ENCODE measurements at regions not wholly inside any gene's neighbourhood (a gene's known extent, or its start where the extent isn't known, plus 50 kb on each side); places are given as distances from the start of the nearest gene placed in this dataset.

DNA sequence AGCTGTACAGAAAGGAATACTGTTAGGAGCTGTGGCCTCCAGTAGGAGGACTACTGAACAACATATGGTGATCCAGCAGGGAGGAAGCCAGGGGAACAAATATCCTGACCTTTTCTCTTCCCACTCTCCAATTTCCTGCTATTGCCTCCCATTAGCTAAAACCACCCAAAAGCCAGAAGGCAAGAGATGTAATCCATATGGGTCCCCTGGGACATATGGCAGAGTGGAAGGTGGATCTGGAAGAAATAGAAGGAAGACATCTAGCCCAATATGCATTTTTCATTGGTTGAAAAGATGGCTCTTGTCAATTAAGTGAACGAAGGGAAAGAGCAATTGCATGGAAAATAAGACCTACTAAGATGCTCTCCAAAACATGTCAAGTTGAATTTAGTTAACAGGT is 167.2 kb downstream of the CNTN3 start:
- Histone ChIP-seq H3K27me3 (no peaks in the 10 kb centered on the region), H3K36me3 (no peaks in the 10 kb centered on the region), H3K4me3 (no peak overlapping the region), H3K9me3 (no peaks in the 10 kb centered on the region)
- DNase-seq = no peak

DNA sequence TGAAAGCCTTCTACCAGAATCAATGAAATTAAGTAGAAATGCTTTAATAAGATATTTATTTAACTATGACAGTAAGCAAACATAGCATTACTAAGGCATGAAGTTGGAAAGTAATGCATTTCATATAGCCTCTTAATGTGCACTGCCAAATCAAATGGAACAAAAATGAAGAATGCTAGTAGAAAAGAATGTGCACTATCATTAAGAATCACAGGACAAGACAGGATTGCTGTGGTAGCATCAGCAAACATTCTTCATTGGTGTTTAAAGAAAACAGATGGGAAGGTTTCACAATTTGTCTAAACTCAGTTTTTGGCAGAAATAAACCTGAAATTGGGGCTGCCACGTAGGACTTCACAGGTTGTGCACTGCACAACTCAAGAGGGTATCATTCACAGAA is 168.9 kb downstream of the CNTN3 start:
- H3K36me3 ChIP-seq = no peaks in the 10 kb centered on the region
- DNase-seq = no peak
- H3K9me3 ChIP-seq = no peaks in the 10 kb centered on the region
- no peak overlapping the region for H3K4me3 ChIP-seq
- H3K27me3 ChIP-seq = no peaks in the 10 kb centered on the region

DNA sequence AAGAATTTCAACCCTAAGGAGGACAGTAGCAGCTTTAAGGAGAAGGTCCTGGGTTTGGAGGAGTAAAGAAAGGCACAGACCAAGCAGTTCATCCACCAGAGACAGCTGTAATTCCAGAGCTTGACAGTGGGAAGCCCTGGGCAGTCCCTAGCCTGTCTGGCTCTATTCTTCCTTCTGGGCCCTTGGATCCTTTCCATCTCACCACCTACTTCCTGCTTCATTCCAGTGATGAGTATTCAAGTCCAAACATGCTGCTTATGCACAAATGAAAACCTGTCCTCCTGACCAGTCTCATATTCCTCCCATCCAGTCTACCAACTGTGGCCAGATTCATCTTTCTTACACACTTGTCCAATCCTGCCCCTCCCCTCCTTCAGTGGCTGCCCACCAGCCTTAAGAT is 171.4 kb downstream of the CNTN3 start:
- Histone ChIP-seq H3K4me3 (no peak overlapping the region), H3K9me3 (no peaks in the 10 kb centered on the region), H3K27me3 (no peaks in the 10 kb centered on the region), H3K36me3 (no peaks in the 10 kb centered on the region)
- DNase-seq = peak; percentile 11

DNA sequence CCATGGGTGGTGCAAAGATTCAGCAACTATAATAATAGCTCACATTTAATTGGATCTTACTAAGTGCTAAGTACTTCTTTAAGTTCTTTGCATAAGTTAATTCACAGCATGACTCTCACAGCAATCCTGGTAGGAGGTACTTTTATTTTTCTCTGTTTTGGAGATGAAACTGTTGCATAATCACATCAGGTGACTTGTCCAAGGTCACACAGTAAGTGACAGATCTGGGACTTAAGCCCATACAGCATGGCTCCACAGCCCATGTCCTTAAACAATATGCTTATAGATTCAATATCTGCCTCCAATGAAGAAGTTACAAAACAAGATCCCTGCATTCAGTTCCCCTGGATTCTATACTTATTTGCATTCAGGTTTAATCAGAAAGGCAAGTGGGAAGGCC is 171.8 kb downstream of the CNTN3 start:
- Histone ChIP-seq H3K9me3 (no peaks in the 10 kb centered on the region), H3K36me3 (no peaks in the 10 kb centered on the region), H3K27me3 (no peaks in the 10 kb centered on the region), H3K4me3 (no peak overlapping the region)
- no peak for DNase-seq

DNA sequence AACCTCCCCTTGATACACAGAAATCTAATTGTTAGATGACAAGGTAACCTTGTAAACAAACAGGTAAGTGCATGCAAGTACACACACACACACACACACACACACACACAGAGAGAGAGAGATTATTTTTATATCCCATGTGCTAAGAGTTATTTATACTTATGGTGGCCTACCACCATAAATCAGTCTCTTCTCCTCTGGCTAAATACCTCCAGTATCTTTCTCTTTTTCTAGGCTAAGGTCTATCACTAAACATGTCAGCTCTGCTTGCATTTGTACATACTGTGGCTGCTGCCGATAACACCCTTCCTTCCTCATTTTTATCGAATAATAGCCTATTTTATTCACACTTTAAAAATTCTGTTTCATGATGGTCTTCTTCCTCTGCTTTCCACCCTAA is 172.4 kb downstream of the CNTN3 start:
- Histone ChIP-seq H3K4me3 (no peak overlapping the region), H3K27me3 (no peaks in the 10 kb centered on the region), H3K36me3 (no peaks in the 10 kb centered on the region), H3K9me3 (no peaks in the 10 kb centered on the region)
- DNase-seq = no peak

DNA sequence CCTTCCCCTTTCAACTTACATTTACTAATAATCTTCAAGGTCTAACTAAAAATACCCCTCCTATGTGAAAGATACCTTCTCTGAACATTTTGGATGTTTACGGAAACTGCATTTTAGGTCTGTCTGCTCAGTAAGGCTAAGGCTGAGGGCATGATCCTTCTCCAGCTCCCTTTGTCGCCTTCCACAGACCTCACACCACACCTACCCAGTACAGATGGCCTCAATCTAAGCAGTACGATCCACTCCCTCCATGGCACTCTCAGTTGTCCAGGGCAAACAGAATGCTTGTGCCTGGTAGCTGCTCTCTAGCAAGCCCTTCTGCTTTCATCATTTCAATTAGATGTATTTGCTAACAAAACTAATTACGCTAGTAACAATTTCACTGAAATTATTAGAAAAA is 178.3 kb downstream of the CNTN3 start:
- no peak for DNase-seq
- Histone ChIP-seq H3K36me3 (no peaks in the 10 kb centered on the region), H3K4me3 (no peak overlapping the region), H3K9me3 (no peaks in the 10 kb centered on the region), H3K27me3 (no peaks in the 10 kb centered on the region)

DNA sequence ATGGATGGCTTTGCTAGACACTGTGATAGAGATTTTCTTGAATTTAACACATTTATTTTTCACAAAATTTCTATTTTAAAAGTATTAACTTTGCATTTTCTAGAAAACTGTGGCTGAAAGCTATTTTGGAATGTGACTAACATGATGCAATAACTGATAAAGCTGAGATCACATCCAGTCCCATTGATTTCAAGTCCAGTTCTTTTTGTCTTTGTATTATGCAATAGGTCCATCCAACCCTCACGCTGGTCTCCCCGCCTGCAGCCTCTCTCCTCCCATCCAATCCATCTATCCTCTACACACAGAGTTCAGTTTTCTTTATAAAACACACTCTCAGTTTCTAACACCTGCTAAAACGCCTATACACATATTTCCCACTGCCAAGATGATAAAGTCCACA is 178.8 kb downstream of the CNTN3 start:
- Histone ChIP-seq H3K27me3 (no peaks in the 10 kb centered on the region), H3K9me3 (no peaks in the 10 kb centered on the region), H3K4me3 (no peak overlapping the region), H3K36me3 (no peaks in the 10 kb centered on the region)
- no peak for DNase-seq

DNA sequence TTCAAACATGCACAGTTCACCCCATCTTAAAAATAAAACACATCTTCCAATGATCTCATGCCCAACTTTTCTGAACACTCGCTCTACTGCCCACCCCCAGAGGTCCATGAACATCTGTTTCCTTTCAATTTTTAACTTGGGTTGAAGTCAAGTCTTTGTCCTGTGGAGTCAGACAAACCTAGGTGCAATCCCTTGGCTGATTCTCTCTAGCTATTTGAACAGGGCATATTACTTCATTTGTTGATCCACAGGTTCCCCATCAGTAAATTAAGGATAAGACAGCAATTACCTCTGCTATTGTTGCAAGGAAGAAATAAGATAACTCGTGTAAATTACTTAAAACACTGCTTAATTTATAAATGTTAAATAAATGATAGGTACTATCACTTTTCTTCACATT is 180.1 kb downstream of the CNTN3 start:
- Histone ChIP-seq H3K36me3 (no peaks in the 10 kb centered on the region), H3K9me3 (no peaks in the 10 kb centered on the region), H3K27me3 (no peaks in the 10 kb centered on the region)

DNA sequence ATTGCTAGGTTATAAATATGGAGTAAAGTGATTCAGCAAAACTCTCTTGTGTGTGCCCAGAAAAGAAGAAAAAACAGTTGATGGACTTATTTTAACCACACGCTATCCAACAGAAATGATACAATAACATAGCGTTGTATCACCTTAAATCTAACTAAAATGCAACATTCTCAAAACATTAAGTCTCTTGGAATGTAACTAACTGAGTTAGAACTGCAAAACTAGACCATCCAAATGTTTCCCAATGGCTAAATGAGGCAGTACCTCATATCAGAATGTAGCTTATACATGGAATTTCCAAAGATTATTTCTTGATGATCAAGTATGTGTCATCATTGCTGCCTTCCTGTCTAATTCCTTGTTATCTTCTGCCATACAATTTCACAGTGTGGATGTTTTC is 187.9 kb downstream of the CNTN3 start:
- H3K4me3 ChIP-seq = no peak overlapping the region
- no peaks in the 10 kb centered on the region for H3K27me3 ChIP-seq
- H3K9me3 ChIP-seq = no peaks in the 10 kb centered on the region
- H3K36me3 ChIP-seq = no peaks in the 10 kb centered on the region
- DNase-seq = no peak

More for the DNA sequence above, 180.1 kb downstream of the CNTN3 start:
- DNase-seq = no peak
- no peak overlapping the region for H3K4me3 ChIP-seq

DNA sequence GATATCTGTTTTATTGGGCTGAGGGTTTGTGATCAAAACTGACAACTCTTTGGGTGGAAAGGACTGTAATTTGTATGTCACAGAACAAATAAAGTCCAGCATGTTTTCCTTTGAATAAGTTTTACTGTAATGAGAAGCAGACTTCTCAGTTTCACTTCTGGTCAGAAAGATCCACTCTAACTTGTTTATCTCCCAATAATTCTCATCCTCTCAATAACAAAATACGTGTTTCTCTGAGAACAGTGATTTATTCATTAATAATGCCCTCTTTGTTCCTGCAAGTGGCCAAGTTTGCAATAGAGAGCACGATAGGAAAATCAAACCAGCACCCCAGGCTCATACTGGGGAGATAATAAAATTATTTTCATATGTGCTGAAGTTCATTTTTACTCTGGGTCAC is 190.6 kb downstream of the CNTN3 start:
- DNase-seq = no peak
- no peak overlapping the region for H3K4me3 ChIP-seq
- H3K27me3 ChIP-seq = no peaks in the 10 kb centered on the region

DNA sequence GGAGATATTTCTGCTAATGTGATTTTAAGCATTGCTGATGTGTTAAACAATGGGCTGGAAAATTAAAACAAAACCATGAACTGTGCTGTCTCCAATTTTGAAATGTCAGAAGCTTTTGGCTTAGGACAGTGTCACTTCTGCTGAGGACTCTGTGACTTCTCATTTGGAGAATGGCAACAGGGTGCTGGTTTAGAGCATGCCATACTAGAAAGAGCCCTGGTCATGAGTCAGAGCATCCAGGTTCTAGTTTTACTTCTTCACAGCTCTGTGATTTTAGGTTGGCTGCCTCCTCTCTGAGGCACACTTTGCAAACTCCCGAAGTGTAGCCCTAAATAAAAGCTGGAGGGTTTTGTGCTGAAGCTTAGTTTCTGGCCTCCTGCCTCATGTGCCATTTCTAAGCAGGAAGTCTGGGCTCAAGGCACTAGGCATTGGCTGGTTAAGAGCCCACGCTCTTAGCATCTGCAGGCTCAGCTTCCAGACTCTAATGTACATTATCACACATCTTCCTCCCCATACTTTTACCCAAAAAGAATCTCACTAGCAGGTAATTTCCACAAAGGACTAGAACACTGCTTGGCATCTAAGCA is 193.8 kb downstream of the CNTN3 start:
- H3K36me3 ChIP-seq = no peaks in the 10 kb centered on the region
- H3K9me3 ChIP-seq = no peaks in the 10 kb centered on the region
- no peaks in the 10 kb centered on the region for H3K27me3 ChIP-seq
- no peak overlapping the region for H3K4me3 ChIP-seq
- no peak for DNase-seq

More for the DNA sequence above, 190.6 kb downstream of the CNTN3 start:
- Histone ChIP-seq H3K9me3 (no peaks in the 10 kb centered on the region), H3K36me3 (no peaks in the 10 kb centered on the region)

DNA sequence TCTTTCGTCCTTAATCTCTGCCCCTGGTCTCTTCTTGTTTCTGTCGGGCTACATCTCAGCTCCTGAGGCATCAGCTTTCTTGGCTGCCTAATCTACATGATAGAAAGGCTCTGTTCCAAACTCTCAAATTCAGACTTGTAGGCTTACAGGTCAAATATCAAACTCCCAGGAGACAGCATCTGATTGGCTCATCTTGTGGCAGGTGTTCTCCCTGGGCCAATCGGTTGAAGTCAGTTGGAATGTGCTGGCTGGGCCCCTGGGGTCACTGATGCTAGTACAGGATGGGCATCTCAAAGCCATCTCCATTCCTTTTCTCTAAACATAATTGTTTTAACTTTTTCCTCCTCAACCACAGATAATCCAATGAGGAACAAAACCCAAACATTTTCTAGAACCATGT is 198.7 kb downstream of the CNTN3 start:
- no peaks in the 10 kb centered on the region for H3K9me3 ChIP-seq
- no peak overlapping the region for H3K4me3 ChIP-seq
- no peaks in the 10 kb centered on the region for H3K27me3 ChIP-seq
- no peak for DNase-seq
- no peaks in the 10 kb centered on the region for H3K36me3 ChIP-seq

DNA sequence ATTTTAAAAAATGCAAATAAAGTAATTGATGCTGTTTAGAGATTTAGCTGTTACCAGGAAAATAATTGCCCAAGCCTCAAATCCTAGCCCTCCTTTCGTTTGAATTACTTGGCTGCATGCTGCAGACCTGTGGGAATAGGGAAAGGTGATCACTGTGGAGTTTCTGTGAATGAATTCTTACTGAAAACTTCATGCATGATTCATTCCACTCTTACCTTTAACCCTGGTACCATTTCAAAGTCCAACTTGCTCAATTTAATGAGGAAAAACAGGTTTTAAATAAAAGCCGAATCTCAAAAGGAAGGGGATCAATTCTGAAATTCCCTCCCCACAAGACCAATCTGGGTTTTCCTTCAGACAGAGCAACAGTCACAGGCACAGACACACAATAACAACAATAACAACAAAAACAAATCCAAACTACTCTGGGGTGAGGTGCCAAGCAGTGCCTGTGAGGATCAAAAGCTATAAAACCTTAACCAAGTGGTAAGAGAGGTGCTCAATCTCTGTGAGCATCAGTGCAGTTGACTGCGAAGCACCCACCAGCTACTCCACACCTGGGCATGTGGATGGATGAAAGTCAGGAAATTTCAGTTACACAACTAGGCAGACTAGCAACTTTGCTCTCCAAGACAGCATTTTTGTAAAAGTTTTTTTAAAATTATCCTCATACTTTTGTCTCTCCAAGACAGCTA is 200.8 kb downstream of the CNTN3 start:
- Histone ChIP-seq H3K9me3 (no peaks in the 10 kb centered on the region), H3K4me3 (no peak overlapping the region), H3K27me3 (no peaks in the 10 kb centered on the region), H3K36me3 (no peaks in the 10 kb centered on the region)
- DNase-seq = no peak

DNA sequence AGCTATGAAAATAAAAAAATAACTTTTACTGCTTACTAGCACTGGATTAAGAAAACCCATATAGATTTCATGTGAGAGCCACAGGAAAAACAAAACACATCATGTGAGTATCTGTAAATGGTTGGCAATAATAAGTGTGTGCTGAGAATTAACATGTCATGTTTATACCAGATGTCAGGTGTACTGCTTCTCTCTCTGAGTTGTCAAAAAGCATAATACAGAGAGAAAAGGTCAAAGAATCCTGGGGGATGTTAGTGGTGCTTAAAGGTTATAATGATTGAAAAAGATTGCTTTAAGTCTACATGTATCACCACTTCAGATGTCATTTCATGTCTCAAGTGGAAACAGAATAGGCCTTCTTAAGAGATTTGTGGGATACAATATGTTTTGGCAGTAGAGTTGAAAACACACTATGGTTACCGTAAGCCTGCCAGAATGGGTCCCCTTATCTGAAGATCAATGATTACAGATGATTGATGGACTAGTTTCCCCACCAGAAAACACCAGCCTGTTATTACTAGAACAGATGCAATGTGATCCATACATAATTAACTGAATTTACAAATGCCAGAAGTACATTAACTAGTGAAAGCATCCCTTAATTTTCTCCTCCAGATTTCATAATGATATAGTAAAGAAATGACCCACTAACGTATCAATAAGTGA is 204.1 kb downstream of the CNTN3 start:
- H3K4me3 ChIP-seq = no peak overlapping the region
- no peaks in the 10 kb centered on the region for H3K27me3 ChIP-seq
- no peaks in the 10 kb centered on the region for H3K36me3 ChIP-seq
- H3K9me3 ChIP-seq = no peaks in the 10 kb centered on the region
- no peak for DNase-seq

DNA sequence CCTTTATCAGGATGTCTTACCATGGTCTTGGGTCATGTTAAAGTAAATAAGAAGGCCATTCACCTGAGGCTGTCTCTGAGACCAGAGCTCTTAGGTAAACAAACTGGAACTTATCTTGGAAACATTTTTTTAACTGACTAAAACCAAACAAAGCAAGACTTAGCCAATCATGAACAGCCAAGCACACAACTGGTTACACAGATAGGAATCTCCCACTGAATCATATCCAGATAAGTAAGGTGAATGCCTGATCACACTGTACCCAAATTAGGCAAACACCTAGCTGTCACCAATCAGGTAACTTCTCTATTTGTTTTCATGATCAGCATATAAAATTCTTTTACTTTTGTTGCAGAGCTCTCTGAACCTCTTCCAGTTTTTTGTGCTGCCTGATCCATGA is 205.4 kb downstream of the CNTN3 start:
- no peak for DNase-seq
- no peaks in the 10 kb centered on the region for H3K27me3 ChIP-seq
- H3K36me3 ChIP-seq = no peaks in the 10 kb centered on the region
- H3K9me3 ChIP-seq = no peaks in the 10 kb centered on the region
- H3K4me3 ChIP-seq = no peak overlapping the region

DNA sequence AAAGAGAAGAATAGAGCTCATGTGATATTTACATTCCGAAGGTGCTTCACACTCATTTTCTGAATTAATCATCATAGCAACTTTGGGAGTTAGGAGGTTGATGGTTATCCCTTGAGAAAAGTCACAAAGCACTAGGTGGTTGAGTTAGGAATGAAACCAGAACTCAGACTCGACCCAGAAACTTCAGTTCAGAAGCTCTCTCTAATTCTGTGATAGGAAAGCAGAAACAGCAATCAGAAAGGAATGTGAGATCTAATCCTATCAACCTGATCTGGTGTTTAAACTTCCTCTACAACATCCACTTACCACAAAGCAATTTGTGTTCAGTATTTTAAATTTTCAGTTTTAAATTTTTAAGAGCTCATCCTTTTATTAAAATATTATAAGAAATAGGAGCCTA is 211.2 kb downstream of the CNTN3 start:
- Histone ChIP-seq H3K36me3 (no peaks in the 10 kb centered on the region), H3K4me3 (no peak overlapping the region), H3K27me3 (no peaks in the 10 kb centered on the region), H3K9me3 (no peaks in the 10 kb centered on the region)
- no peak for DNase-seq

DNA sequence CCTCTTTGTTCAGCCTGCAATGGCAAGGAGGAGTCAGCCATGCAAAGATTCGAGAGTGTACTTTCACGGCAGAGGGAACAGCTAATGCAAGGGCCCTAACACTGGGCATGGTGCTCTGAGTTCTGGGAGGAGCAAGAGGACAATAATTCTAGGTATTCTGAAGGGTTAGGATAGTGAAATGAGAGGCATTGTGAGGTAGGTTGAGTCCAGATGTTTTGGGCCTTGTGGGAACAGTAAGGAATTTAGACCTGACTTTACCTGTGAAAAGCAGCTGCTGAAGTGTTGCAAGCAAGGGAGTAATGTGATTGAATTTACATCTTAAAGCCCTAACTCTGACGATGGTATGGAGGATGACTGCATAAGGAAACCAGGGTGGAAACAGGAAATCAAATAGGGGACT is 211.6 kb downstream of the CNTN3 start:
- H3K27me3 ChIP-seq = no peaks in the 10 kb centered on the region
- H3K36me3 ChIP-seq = no peaks in the 10 kb centered on the region
- H3K9me3 ChIP-seq = no peaks in the 10 kb centered on the region
- DNase-seq = no peak
- H3K4me3 ChIP-seq = no peak overlapping the region

DNA sequence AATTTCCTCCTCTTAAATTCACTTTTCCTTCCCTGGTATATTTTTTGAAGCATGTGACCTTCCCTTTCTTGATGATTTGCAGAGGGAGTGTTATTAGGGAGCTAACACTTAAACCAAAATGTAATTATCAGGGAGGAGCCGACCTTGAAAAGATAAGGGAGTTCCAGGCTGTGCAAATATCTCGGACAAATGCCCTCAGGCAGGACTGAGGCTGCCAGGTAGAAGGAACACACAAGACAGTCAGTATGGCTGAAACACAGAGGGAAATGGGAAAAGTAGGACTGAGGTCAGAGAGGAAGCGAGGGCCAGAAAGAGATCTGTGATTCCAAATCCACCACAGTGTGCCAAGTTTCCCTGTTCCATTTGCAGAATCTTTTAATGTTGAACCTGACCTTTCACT is 221.0 kb downstream of the CNTN3 start:
- Histone ChIP-seq H3K9me3 (no peaks in the 10 kb centered on the region), H3K27me3 (no peaks in the 10 kb centered on the region), H3K36me3 (no peaks in the 10 kb centered on the region), H3K4me3 (no peak overlapping the region)
- DNase-seq = no peak

Data from MG63 (cell line).